Esophagus squamous epithelium (tissue), 5 donors: ENCODE measurements at regions not wholly inside any gene's neighbourhood (a gene's known extent, or its start where the extent isn't known, plus 50 kb on each side); places are given as distances from the start of the nearest gene placed in this dataset.

Source experiments
- DNase-seq: peaks from one replicate; lab custom pipeline; 2025; lab: John Stamatoyannopoulos, UW
- H3K27ac ChIP-seq, 4 donors: fragments of 200-600 bp; sonication (generic); one replicate each; pipeline ENCODE4 v1.5.1; 2016 to 2019; ENCODE audit warnings: mild to moderate bottlenecking in 1 of 4
- H3K27me3 ChIP-seq, 4 donors: fragments of 200-600 bp; sonication (generic); 1 replicate in 3 of 4; 2 replicates in 1 of 4; pipeline versions ENCODE4 v1.5.1 to v1.6.0; 2017 to 2021; ENCODE audit warnings: antibody characterized with exemption in 1 of 4
- H3K36me3 ChIP-seq, 3 donors: fragments of 200-600 bp; sonication (generic); one replicate each; pipeline ENCODE4 v1.5.1; 2016 to 2019
- H3K4me1 ChIP-seq, 3 donors: fragments of 200-600 bp; sonication (generic); one replicate each; pipeline ENCODE4 v1.5.1; 2017 to 2019
- H3K4me3 ChIP-seq, 4 donors: fragments of 200-600 bp; sonication (generic); 1 replicate in 3 of 4; 2 replicates in 1 of 4; pipeline ENCODE4 v1.5.1; 2016 to 2019; ENCODE audit warnings: mild to moderate bottlenecking in 2 of 4, moderate library complexity in 1 of 4
- H3K9me3 ChIP-seq, 3 donors: fragments of 200-600 bp; sonication (generic); one replicate each; pipeline ENCODE4 v1.5.1; 2016 to 2019
- CTCF ChIP-seq, 6 experiments: fragments of 450-650 bp in 4 of 6; fragments of 200-600 bp in 2 of 6; sonication (generic) in 2 of 6; IDR thresholded peaks; one replicate each; pipeline ENCODE4 v1.5.1; 2016 to 2019; ENCODE audit warnings: antibody characterized with exemption in 6 of 6, mild to moderate bottlenecking in 4 of 6, moderate library complexity in 4 of 6
- POLR2A ChIP-seq, 4 donors: fragments of 450-650 bp; IDR thresholded peaks; one replicate each; pipeline ENCODE4 v1.6.1; 2017; ENCODE audit warnings: antibody characterized with exemption in 4 of 4, mild to moderate bottlenecking in 4 of 4, moderate library complexity in 3 of 4
- WGBS, 2 donors: methylation state at CpG; one replicate each; pipeline ENCODE4 v1.1.5; 2018; 5-methylcytosine and 5-hydroxymethylcytosine counted together
- intact Hi-C: fragments of 100-400 bp; cut with DNase I; formaldehyde crosslinking; loops from one replicate; pipeline ENCODE4 v1.15.0; 2022
- donor health status: DM: yes; HTN: yes; CAD: no.

- Histone ChIP-seq H3K4me1 (no peaks in the 10 kb centered on the region), H3K4me3 (no peak overlapping the region), H3K27me3 (no peaks in the 10 kb centered on the region), H3K36me3 (no peaks in the 10 kb centered on the region), H3K9me3 (no peaks in the 10 kb centered on the region), H3K27ac (no peak overlapping the region)
- TF ChIP-seq POLR2A (IDR thresholded peaks at IDR 0.05) (no peak), CTCF (IDR thresholded peaks at IDR 0.05) (no peak)
- 37 to 44% methylated on average over 3 of the region's 3 CpGs for WGBS, 2 donors
- intact Hi-C loops: no loop called here
- DNase-seq: no peak
Measured at GRCh38 chr2:163852616-163853015, 116.8 kb upstream of the FIGN start.

- WGBS, 2 donors: 74 to 90% methylated on average over 3 of the region's 3 CpGs
- TF ChIP-seq CTCF (IDR thresholded peaks at IDR 0.05) (no peak), POLR2A (IDR thresholded peaks at IDR 0.05) (no peak)
- no peak overlapping the region for H3K27ac ChIP-seq
- intact Hi-C loops: no loop called here
- no peaks in the 10 kb centered on the region for H3K9me3 ChIP-seq
- no peaks in the 10 kb centered on the region for H3K36me3 ChIP-seq
- no peak for DNase-seq
- H3K4me3 ChIP-seq: no peak overlapping the region
- no peaks in the 10 kb centered on the region for H3K27me3 ChIP-seq
- H3K4me1 ChIP-seq: no peaks in the 10 kb centered on the region
Measured at GRCh38 chr2:163849756-163850435, 114.1 kb upstream of the FIGN start.

- Histone ChIP-seq H3K4me3 (no peak overlapping the region), H3K27ac (no peak overlapping the region), H3K4me1 (no peaks in the 10 kb centered on the region), H3K27me3 (no peaks in the 10 kb centered on the region), H3K36me3 (no peaks in the 10 kb centered on the region), H3K9me3 (no peaks in the 10 kb centered on the region)
- intact Hi-C loops: no loop called here
- no peak for TF ChIP-seq POLR2A (IDR thresholded peaks at IDR 0.05)
- no peak for TF ChIP-seq CTCF (IDR thresholded peaks at IDR 0.05)
- no peak for DNase-seq
Measured at GRCh38 chr2:163838890-163839289, 103.1 kb upstream of the FIGN start.

- H3K9me3 ChIP-seq: no peaks in the 10 kb centered on the region
- no peaks in the 10 kb centered on the region for H3K36me3 ChIP-seq
- H3K27ac ChIP-seq: no peak overlapping the region
- H3K4me3 ChIP-seq: no peak overlapping the region
- H3K4me1 ChIP-seq: no peaks in the 10 kb centered on the region
- TF ChIP-seq POLR2A (IDR thresholded peaks at IDR 0.05): no peak
- TF ChIP-seq CTCF (IDR thresholded peaks at IDR 0.05): no peak
- DNase-seq: no peak
- intact Hi-C loops: no loop called here
- H3K27me3 ChIP-seq: no peaks in the 10 kb centered on the region
Measured at GRCh38 chr2:163836167-163836566, 100.4 kb upstream of the FIGN start.

- Histone ChIP-seq H3K9me3 (no peaks in the 10 kb centered on the region), H3K27ac (no peak overlapping the region), H3K27me3 (no peaks in the 10 kb centered on the region), H3K4me3 (no peak overlapping the region), H3K4me1 (no peaks in the 10 kb centered on the region), H3K36me3 (no peaks in the 10 kb centered on the region)
- TF ChIP-seq CTCF (IDR thresholded peaks at IDR 0.05): no peak
- no peak for TF ChIP-seq POLR2A (IDR thresholded peaks at IDR 0.05)
- intact Hi-C loops: no loop called here
- whole genome bisulfite sequencing, 2 donors: 70% methylated on average over 1 of the region's 1 CpG
- no peak for DNase-seq
Measured at GRCh38 chr2:163834841-163835240, 99.0 kb upstream of the FIGN start.
